Activated naive CD4-positive, alpha-beta T cell treated with anti-CD3 and anti-CD28 coated beads, Interleukin-2, amount 10 ng/mL, durations not matched to agents 7 days and 5 days (primary cell): ENCODE measurements at regions not wholly inside any gene's neighbourhood (a gene's known extent, or its start where the extent isn't known, plus 50 kb on each side); places are given as distances from the start of the nearest gene placed in this dataset.

ENCODE experiments used
- CTCF ChIA-PET: fragments of 350-600 bp; sonication (Branson Sonifier 250); formaldehyde crosslinking; loops from one replicate; lab custom pipeline; 2021; ENCODE audit warnings: antibody characterized with exemption; lab: Charles Lee
- DNase-seq: peaks from one replicate; pipeline ENCODE4 v3.0.0-alpha.2; 2020
- H3K27ac Mint-ChIP-seq: one replicate; pipeline ENCODE4 v1.8.0; 2021; ENCODE audit warnings: mild to moderate bottlenecking, moderate library complexity, mixed read lengths
- H3K27me3 Mint-ChIP-seq: one replicate; pipeline ENCODE4 v1.8.0; 2021; ENCODE audit warnings: mild to moderate bottlenecking, mixed read lengths
- H3K36me3 Mint-ChIP-seq: one replicate; pipeline ENCODE4 v1.8.0; 2021; ENCODE audit warnings: mixed read lengths
- H3K4me1 Mint-ChIP-seq: one replicate; pipeline ENCODE4 v1.8.0; 2021; ENCODE audit warnings: mixed read lengths
- H3K4me3 Mint-ChIP-seq: one replicate; pipeline ENCODE4 v1.8.0; 2021; ENCODE audit warnings: mild to moderate bottlenecking, moderate library complexity, mixed read lengths
- H3K9me3 Mint-ChIP-seq: one replicate; pipeline ENCODE4 v1.8.0; 2021; ENCODE audit warnings: mixed read lengths

DNA sequence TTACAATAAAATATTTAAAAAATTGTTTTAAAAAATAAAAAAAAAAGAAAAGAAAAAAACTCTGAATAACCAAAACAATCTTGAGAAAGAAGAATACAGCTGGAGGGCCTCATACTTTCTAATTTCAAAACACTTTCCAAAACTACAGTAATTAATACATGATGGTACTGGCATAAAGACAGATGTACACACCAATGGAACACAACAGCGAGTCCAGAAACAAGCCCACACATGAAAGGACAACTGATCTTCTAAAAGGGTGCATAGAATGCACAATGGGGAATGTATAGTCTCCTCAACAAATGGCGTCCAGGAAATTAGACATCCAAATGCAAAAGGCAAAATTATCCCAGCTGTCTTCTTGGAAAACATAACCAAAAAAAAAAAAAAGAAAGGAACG, 99.6 kb downstream of the LURAP1L start:
- no peak overlapping the region for H3K27ac Mint-ChIP-seq
- H3K36me3 Mint-ChIP-seq, result no peaks in the 10 kb centered on the region
- no peak overlapping the region for H3K4me3 Mint-ChIP-seq
- H3K4me1 Mint-ChIP-seq, result no peaks in the 10 kb centered on the region
- DNase-seq, result no peak
- CTCF ChIA-PET, result no interaction called here
- H3K27me3 Mint-ChIP-seq, result no peaks in the 10 kb centered on the region
- H3K9me3 Mint-ChIP-seq, result peaks cover 3% of the 10 kb centered on the region

GRCh38 chr9:12875191-12875590, 100.4 kb downstream of the LURAP1L start:
- H3K27me3 Mint-ChIP-seq, result no peaks in the 10 kb centered on the region
- no peaks in the 10 kb centered on the region for H3K4me1 Mint-ChIP-seq
- DNase-seq, result no peak
- CTCF ChIA-PET, result no interaction called here
- H3K4me3 Mint-ChIP-seq, result no peak overlapping the region
- H3K27ac Mint-ChIP-seq, result no peak overlapping the region
- H3K36me3 Mint-ChIP-seq, result no peaks in the 10 kb centered on the region
- H3K9me3 Mint-ChIP-seq, result peaks cover 2% of the 10 kb centered on the region

DNA sequence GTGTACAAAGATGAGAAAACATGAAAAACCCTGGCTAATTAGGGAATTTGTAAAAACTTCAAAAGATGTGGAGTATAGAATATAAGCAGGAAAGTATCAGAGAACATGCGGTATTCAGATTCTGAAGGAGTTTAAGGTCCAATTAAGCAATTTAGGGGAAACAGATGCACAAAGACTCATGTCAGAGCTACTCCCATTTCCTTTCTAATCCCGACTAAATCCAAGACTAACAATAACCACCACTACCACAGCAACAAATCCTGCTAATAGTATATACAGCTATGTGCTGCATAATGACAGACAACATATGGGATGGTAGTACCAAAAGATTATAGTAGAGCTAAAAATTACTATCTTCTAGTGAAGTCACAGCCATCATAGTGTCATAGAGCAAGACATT, 102.1 kb downstream of the LURAP1L start:
- no peaks in the 10 kb centered on the region for H3K36me3 Mint-ChIP-seq
- no peak overlapping the region for H3K4me3 Mint-ChIP-seq
- no peaks in the 10 kb centered on the region for H3K27me3 Mint-ChIP-seq
- H3K4me1 Mint-ChIP-seq, result no peaks in the 10 kb centered on the region
- H3K9me3 Mint-ChIP-seq, result peaks cover 1% of the 10 kb centered on the region
- no peak for DNase-seq
- H3K27ac Mint-ChIP-seq, result no peak overlapping the region
- CTCF ChIA-PET, result no interaction called here

- H3K36me3 Mint-ChIP-seq, result no peaks in the 10 kb centered on the region
- no peak overlapping the region for H3K27ac Mint-ChIP-seq
- CTCF ChIA-PET, result no interaction called here
- no peaks in the 10 kb centered on the region for H3K4me1 Mint-ChIP-seq
- no peak for DNase-seq
- no peaks in the 10 kb centered on the region for H3K27me3 Mint-ChIP-seq
- H3K4me3 Mint-ChIP-seq, result no peak overlapping the region
- no peaks in the 10 kb centered on the region for H3K9me3 Mint-ChIP-seq
These were observed 103.6 kb downstream of the LURAP1L start for GRCh38 chr9:12878351-12878978.

- Mint-ChIP-seq H3K4me3 (no peak overlapping the region), H3K36me3 (no peaks in the 10 kb centered on the region), H3K9me3 (peaks cover 4% of the 10 kb centered on the region), H3K27me3 (no peaks in the 10 kb centered on the region), H3K27ac (no peak overlapping the region), H3K4me1 (no peaks in the 10 kb centered on the region)
- no peak for DNase-seq
- CTCF ChIA-PET, result no interaction called here
These were observed 105.1 kb downstream of the LURAP1L start for GRCh38 chr9:12879961-12880360.

GRCh38 chr9:12880406-12881015, 105.7 kb downstream of the LURAP1L start:
- CTCF ChIA-PET, result no interaction called here
- Mint-ChIP-seq H3K4me1 (no peaks in the 10 kb centered on the region), H3K9me3 (peaks cover 4% of the 10 kb centered on the region), H3K36me3 (no peaks in the 10 kb centered on the region), H3K4me3 (no peak overlapping the region), H3K27ac (no peak overlapping the region), H3K27me3 (no peaks in the 10 kb centered on the region)
- DNase-seq, result no peak

DNA sequence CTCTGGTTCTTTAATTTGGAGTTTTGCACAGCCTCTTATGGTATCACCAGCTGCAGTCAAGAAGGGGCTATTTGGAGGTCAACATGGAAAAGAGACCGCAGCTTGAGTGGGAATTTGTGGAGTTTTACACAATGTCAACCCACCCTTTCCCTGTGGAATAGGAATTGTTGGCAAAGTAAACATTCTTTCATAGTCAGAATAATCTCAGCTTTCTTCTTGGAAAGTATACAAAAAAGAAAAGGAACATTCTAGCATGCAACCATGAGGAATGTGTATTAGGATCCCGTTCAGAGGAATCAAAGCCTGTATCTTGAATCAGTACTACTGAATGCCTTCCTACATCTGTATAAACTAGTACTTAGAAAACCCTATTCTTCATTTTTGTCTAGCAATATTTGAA, 107.6 kb downstream of the LURAP1L start:
- CTCF ChIA-PET, result no interaction called here
- Mint-ChIP-seq H3K27me3 (no peaks in the 10 kb centered on the region), H3K4me3 (no peak overlapping the region), H3K36me3 (no peaks in the 10 kb centered on the region), H3K4me1 (no peaks in the 10 kb centered on the region), H3K9me3 (peaks cover 7% of the 10 kb centered on the region), H3K27ac (no peak overlapping the region)
- DNase-seq, result no peak

DNA sequence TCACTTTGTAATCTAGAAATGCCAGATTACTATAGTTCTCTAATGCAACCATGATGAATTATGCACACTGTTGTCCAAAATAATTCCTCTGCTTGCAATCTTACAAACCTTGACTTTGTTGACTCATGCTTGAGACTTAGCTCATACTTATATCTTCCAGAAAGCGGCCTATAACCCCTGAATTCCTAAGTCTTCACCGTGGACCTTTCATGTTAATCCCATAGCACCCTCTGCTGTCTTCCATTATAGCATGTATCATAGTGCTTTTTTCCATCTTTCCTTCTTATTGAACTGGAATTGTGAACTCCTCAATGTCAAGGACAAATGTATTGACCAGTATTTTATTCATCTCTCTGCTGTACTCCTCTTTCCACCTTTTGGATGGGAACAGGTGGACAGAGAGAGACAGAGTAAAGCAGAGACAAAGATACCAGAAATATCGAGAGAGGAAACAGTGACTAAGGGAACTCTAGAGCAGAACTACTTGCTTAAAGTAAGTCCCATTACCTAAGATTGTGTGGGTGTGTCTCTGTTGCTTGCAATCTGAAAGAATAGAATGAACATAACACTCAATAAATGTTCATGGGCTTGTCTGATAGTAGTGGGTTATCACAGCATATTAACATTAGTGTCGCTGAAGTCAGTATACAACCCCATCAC, 110.0 kb downstream of the LURAP1L start:
- Mint-ChIP-seq H3K27me3 (no peaks in the 10 kb centered on the region), H3K4me3 (no peak overlapping the region), H3K27ac (no peak overlapping the region), H3K9me3 (peaks cover 7% of the 10 kb centered on the region), H3K36me3 (no peaks in the 10 kb centered on the region), H3K4me1 (no peaks in the 10 kb centered on the region)
- no peak for DNase-seq
- CTCF ChIA-PET, result no interaction called here

DNA sequence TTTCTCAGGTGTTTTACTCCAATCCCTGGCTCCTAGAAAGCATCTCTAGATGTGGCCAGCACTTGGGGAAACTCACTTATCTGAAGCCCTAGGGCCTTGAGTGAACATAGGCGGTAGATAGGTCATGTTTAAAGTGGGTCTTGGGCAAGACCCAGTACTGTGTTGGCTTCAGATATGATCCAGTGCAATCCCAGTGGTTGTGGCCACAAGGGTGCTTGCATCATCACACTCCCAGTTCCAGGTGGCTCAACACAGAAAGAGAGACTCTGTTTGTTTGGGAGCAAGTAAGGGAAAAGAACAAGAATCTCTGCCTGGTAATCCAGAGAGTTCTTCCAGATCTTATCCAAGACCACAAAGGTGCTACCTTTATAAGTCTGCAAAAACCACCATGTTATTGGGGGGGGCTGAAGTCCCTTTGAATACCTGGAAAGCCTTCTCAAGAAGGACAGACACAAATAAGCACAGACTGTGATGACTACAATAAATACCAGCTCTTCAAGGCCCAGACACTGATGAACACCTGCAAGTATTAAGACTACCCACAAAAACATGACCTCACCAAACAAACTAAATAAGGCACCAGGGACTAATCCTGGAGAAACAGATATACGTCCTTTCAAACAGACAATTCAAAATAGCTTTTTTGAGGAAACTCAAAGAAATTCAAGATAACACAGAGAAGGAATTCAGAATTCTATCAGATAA, 114.7 kb downstream of the LURAP1L start:
- no peak for DNase-seq
- no peak overlapping the region for H3K27ac Mint-ChIP-seq
- peaks cover 11% of the 10 kb centered on the region for H3K9me3 Mint-ChIP-seq
- H3K4me3 Mint-ChIP-seq, result no peak overlapping the region
- no peaks in the 10 kb centered on the region for H3K36me3 Mint-ChIP-seq
- H3K4me1 Mint-ChIP-seq, result no peaks in the 10 kb centered on the region
- H3K27me3 Mint-ChIP-seq, result no peaks in the 10 kb centered on the region
- CTCF ChIA-PET, result no interaction called here

DNA sequence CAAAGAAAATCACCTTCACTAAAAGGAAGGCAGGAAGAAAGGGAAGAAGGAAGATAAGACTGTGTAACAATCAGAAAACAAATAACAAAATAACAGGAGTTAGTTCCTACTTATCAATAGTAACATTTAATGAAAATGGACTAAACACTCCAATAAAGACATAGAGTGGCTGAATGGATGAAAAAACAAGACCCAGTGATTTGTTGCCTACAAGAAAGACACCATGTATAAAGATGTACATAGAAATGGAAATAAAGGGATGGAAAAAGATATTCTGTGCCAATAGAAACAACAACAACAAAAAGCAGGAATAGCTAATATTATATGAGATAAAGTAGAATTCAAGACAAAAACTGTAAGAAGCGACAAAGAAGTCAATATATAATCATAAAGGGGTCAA, 116.8 kb downstream of the LURAP1L start:
- no peak overlapping the region for H3K4me3 Mint-ChIP-seq
- H3K36me3 Mint-ChIP-seq, result no peaks in the 10 kb centered on the region
- peaks cover 7% of the 10 kb centered on the region for H3K9me3 Mint-ChIP-seq
- CTCF ChIA-PET, result no interaction called here
- no peaks in the 10 kb centered on the region for H3K27me3 Mint-ChIP-seq
- H3K4me1 Mint-ChIP-seq, result no peaks in the 10 kb centered on the region
- DNase-seq, result no peak
- no peak overlapping the region for H3K27ac Mint-ChIP-seq

DNA sequence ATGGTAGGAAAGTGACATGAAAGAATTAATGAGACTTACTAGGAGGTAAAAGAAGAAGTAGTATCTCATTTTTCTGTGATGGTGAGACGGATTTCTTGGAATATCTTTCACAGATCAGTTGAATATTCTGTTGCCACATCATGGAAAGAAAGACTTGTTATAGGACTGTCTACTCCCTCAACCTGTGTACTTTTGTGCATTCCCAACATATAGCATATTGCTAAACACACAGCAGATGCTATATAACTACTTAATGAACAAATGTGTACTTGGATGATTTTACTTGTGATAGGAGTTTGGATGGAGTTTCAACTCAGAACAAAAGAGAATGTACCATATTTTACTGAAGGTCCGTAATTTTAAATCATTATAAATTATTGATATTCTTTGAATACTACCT, 128.5 kb downstream of the LURAP1L start:
- no peaks in the 10 kb centered on the region for H3K27me3 Mint-ChIP-seq
- CTCF ChIA-PET, result no interaction called here

DNA sequence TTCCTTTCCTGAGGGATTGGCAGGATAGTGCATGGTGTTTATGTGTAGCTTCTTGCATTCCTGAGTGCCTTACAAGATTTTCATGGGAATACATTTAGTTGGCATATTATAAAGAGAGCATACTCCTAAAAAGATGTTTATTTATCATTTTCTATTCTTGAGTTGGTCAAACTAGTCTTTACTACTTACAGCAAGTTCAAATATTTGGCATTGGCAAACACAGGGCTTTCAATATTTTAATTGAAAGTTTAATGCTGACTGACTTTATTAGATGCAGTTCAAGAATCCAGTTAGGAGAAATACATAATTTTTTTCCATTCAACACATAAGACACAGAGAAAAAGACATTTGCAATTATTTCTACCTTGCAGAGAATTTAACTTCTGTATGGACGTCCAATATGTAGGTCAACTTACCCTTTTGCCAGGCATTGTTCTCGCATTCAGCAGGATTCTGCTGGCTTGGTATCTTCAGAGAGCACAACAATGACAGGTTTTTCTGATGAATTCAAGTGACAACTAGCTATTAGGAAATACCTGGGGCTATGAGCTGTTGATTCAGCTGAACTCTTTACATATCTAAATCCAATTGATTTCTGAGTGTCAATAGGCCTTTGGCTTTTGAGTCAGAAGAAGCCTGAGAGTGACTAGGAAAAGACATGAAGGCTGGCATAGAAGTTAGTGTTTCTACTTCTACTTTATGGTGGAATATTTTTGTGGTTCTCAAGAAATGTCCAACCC, 129.6 kb downstream of the LURAP1L start:
- Mint-ChIP-seq H3K27me3 (no peaks in the 10 kb centered on the region), H3K9me3 (peaks cover 12% of the 10 kb centered on the region), H3K4me1 (no peaks in the 10 kb centered on the region), H3K4me3 (no peak overlapping the region), H3K27ac (no peak overlapping the region), H3K36me3 (no peaks in the 10 kb centered on the region)
- CTCF ChIA-PET, result no interaction called here
- DNase-seq, result no peak

More for the DNA sequence above, 128.5 kb downstream of the LURAP1L start:
- Mint-ChIP-seq H3K4me1 (no peaks in the 10 kb centered on the region), H3K9me3 (peaks cover 18% of the 10 kb centered on the region), H3K36me3 (no peaks in the 10 kb centered on the region), H3K4me3 (no peak overlapping the region), H3K27ac (no peak overlapping the region)
- DNase-seq, result no peak

- no peak overlapping the region for H3K27ac Mint-ChIP-seq
- no peak for DNase-seq
- no peaks in the 10 kb centered on the region for H3K4me1 Mint-ChIP-seq
- H3K36me3 Mint-ChIP-seq, result no peaks in the 10 kb centered on the region
- peaks cover 4% of the 10 kb centered on the region for H3K9me3 Mint-ChIP-seq
- H3K27me3 Mint-ChIP-seq, result no peaks in the 10 kb centered on the region
- no peak overlapping the region for H3K4me3 Mint-ChIP-seq
- CTCF ChIA-PET, result no interaction called here
These were observed 131.8 kb downstream of the LURAP1L start for GRCh38 chr9:12906646-12907045.

DNA sequence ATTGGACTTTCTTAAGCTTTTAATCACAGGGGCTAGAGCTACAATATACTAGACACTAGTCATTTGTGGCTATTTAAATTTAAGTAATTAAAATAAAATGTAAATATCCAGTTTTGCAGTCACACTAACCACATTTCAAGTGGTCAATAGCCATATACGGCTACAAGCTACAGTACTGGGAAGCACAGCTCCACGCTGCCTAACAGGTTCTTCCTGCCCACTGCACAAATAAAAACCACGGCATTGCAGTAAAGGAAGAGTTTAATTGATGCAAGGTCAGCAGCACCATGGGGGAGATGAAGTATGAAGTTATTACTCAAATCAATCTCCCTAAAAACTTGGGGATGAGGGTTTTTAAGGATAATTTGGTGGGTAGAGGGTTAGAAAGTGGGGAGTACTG, 134.1 kb downstream of the LURAP1L start:
- DNase-seq, result no peak
- H3K27ac Mint-ChIP-seq, result no peak overlapping the region
- H3K4me1 Mint-ChIP-seq, result no peaks in the 10 kb centered on the region
- H3K4me3 Mint-ChIP-seq, result no peak overlapping the region
- peaks cover 4% of the 10 kb centered on the region for H3K9me3 Mint-ChIP-seq
- no peaks in the 10 kb centered on the region for H3K36me3 Mint-ChIP-seq
- no peaks in the 10 kb centered on the region for H3K27me3 Mint-ChIP-seq
- CTCF ChIA-PET, result interaction anchor here (0.6 kb wide), 2 partner anchors 23 to 90 kb away, joined by 3 read pairs; no protein-coding TSS in a partner anchor
